ENCODE measurements at regions not wholly inside any gene's neighbourhood (a gene's known extent, or its start where the extent isn't known, plus 50 kb on each side); places are given as distances from the start of the nearest gene placed in this dataset.

GRCh38 chr19:28949027-28949426 is 263.9 kb downstream of the UQCRFS1 start:
- no peak overlapping the region for H3K4me3 ChIP-seq (ENCODE audit: low read length)
- no peak for TF ChIP-seq ZNF274 (IDR thresholded peaks at IDR 0.05; ENCODE audit: low read depth, low read length)

- H3K4me3 ChIP-seq (ENCODE audit: low read length): no peak overlapping the region
- TF ChIP-seq ZNF274 (IDR thresholded peaks at IDR 0.05; ENCODE audit: low read depth, low read length): no peak
Observed at GRCh38 chr19:28948566-28948965, 264.4 kb downstream of the UQCRFS1 start.

DNA sequence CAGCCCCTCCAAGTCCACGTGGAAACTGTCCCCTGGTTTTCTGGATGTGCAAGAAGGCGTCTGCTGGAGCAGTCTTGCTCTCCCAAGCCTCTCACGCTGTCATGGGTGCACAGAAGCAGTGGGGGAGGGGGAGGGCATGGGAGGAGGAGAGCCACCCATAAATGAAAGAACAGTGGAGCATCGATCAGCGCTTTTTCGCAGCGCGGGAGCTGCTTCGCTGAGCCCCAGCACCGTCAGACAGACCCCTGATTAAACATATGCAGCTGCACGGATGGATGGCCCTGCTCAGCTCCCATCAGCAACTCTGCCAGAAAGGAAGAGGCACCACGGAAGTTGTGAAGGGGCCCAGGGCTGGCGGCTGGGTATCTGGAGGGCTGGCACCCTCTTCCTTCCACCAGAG is 264.9 kb downstream of the UQCRFS1 start:
- no peak overlapping the region for H3K4me3 ChIP-seq (ENCODE audit: low read length)
- TF ChIP-seq ZNF274 (IDR thresholded peaks at IDR 0.05; ENCODE audit: low read depth, low read length): no peak

GRCh38 chr19:28943651-28944050 is 269.3 kb downstream of the UQCRFS1 start:
- no peak for TF ChIP-seq ZNF274 (IDR thresholded peaks at IDR 0.05; ENCODE audit: low read depth, low read length)
- no peak overlapping the region for H3K4me3 ChIP-seq (ENCODE audit: low read length)

- no peak overlapping the region for H3K4me3 ChIP-seq (ENCODE audit: low read length)
- TF ChIP-seq ZNF274 (IDR thresholded peaks at IDR 0.05; ENCODE audit: low read depth, low read length): no peak
Observed at GRCh38 chr19:28941833-28942232, 271.1 kb downstream of the UQCRFS1 start.

DNA sequence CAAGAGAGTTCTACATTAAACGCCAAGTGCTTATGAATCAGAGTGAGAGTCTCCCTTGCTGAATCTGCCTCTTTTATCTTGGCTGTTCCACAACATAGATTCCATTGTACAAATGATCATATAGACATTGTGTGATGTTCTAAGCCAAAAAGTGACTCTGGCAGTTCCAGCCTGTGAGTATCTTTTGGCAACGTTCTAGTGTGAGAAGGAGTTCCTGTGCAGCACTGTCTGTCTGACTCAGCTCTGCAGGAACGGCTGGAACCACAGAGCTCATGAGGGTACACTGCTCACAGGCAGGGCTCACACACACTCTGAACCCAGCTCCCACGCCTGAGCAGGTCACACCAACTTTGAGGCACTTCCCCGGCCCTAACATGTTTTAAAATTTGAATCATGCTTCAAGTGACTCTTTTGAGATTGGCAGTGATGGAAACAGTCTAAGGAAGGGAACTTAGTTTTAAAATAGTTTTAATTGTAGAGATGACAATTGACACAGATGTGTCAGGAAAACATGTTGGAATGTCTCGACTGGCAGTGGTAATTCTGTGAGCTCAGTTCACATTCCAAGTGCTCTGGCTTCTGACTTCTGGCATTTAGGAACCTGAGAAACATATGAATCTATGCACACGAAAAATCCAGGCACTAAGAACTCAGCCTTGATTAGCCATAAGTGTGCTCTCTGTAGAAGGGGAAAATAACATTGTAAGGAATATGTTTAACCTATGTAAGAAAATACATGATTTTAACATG is 272.0 kb downstream of the UQCRFS1 start:
- H3K4me3 ChIP-seq (ENCODE audit: low read length): no peak overlapping the region
- no peak for TF ChIP-seq ZNF274 (IDR thresholded peaks at IDR 0.05; ENCODE audit: low read depth, low read length)

GRCh38 chr19:28939236-28939635 is 273.7 kb downstream of the UQCRFS1 start:
- no peak for TF ChIP-seq ZNF274 (IDR thresholded peaks at IDR 0.05; ENCODE audit: low read depth, low read length)
- H3K4me3 ChIP-seq (ENCODE audit: low read length): no peak overlapping the region

DNA sequence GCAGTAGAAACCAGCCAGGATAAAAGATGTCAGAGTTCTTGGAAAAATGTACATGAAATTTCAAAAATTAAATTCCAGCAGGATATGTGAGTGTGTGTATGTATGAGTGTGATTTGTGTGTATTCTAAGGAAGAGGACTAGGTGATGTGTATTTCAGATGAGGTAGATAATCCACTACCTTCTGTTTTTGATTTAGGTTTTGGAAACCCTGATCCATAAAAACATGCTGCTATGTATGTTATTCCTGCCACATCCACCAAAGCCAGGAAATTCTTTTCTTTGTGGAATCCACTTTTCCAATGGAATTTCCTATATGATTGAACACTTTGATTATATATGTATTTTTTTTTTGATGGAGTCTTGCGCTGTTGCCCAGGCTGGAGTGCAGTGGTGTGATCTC is 276.9 kb downstream of the UQCRFS1 start:
- H3K4me3 ChIP-seq (ENCODE audit: low read length): no peak overlapping the region
- TF ChIP-seq ZNF274 (IDR thresholded peaks at IDR 0.05; ENCODE audit: low read depth, low read length): no peak

- TF ChIP-seq ZNF274 (IDR thresholded peaks at IDR 0.05; ENCODE audit: low read depth, low read length): no peak
- no peak overlapping the region for H3K4me3 ChIP-seq (ENCODE audit: low read length)
Observed at GRCh38 chr19:28934631-28935030, 278.3 kb downstream of the UQCRFS1 start.

GRCh38 chr19:28933039-28933438 is 279.9 kb downstream of the UQCRFS1 start:
- H3K4me3 ChIP-seq (ENCODE audit: low read length): no peak overlapping the region
- no peak for TF ChIP-seq ZNF274 (IDR thresholded peaks at IDR 0.05; ENCODE audit: low read depth, low read length)

DNA sequence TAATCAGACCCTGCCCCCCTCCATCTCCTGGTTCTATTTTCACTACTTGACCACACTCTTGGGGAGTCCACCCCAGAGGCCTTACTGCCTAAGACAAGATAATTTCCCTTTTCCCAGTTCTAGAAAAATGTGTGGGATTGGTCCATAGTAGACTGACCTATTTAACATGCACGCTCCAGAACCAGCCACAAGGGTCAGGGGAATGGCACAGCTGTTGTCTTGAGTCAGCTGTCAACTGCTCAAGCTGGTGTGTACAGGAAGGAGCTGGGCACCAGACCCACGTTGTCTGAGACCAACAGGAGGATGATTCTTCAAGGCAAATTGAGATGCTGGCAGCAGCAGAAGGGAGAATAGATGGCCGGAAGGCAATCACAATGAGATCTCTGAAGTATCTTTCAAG is 280.5 kb downstream of the UQCRFS1 start:
- H3K4me3 ChIP-seq (ENCODE audit: low read length): no peak overlapping the region
- TF ChIP-seq ZNF274 (IDR thresholded peaks at IDR 0.05; ENCODE audit: low read depth, low read length): no peak

DNA sequence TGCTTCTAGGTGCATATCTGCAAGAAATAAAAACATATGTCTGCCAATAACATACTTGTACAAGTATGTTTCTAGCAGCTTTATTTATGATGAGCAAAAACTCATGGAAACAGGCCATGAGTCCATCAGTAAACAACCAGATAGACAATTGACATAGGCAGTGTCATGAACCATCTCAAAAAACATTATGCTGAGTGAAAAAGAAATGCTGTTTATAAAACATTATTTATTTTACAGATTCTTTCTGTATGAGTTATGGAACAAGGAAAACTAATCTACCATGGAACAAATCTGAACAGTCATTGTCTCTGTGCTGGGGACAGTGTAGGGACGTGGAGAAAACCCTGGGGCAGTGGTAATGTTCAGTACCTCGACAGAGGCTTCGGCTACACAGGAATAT is 283.9 kb downstream of the UQCRFS1 start:
- no peak for TF ChIP-seq ZNF274 (IDR thresholded peaks at IDR 0.05; ENCODE audit: low read depth, low read length)
- no peak overlapping the region for H3K4me3 ChIP-seq (ENCODE audit: low read length)

DNA sequence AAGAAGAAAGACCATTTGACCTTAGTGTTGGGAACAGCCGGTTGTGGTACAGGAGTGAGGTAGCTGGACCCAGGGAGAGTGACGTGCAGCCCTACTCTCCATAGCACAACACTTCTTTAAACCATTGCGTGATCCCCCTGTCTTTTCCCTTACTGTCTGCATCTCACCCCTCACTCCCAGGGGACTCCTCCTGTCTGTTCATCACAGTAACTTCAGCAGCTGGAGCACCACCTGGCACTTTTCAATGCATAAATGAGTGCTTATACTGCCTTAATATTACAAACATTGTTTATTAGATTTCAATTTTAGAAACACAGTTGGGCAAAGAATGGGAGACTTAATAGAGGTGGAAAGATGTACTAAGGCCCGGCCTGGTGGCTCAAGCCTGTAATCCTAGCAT is 285.5 kb downstream of the UQCRFS1 start:
- no peak overlapping the region for H3K4me3 ChIP-seq (ENCODE audit: low read length)
- no peak for TF ChIP-seq ZNF274 (IDR thresholded peaks at IDR 0.05; ENCODE audit: low read depth, low read length)

GRCh38 chr19:28920269-28921066 is 292.5 kb downstream of the UQCRFS1 start:
- H3K4me3 ChIP-seq (ENCODE audit: low read length): no peak overlapping the region
- TF ChIP-seq ZNF274 (IDR thresholded peaks at IDR 0.05; ENCODE audit: low read depth, low read length): no peak

- no peak for TF ChIP-seq ZNF274 (IDR thresholded peaks at IDR 0.05; ENCODE audit: low read depth, low read length)
- no peak overlapping the region for H3K4me3 ChIP-seq (ENCODE audit: low read length)
Observed at GRCh38 chr19:28917621-28918020, 295.3 kb downstream of the UQCRFS1 start.

Measured in GM08714 (cell line).